Cardiac fibroblast (primary cell): ENCODE measurements at regions not wholly inside any gene's neighbourhood (a gene's known extent, or its start where the extent isn't known, plus 50 kb on each side); places are given as distances from the start of the nearest gene placed in this dataset.
A peak's percentile ranks its signal among the peaks of the same experiment; 100 is the strongest.

Source experiments
- DNase-seq, 2 donors: peaks; one replicate each; pipeline versions ENCODE4 v3.0.0 to v3.0.0-alpha.2; 2010; ENCODE audit warnings: low read depth in 2 of 2
- H3K4me3 ChIP-seq, 2 donors: replicated peaks in 1 of 2; 1 replicate in 1 of 2; 2 replicates in 1 of 2; pipeline ENCODE4 v1.5.1; 2011; ENCODE audit warnings: low read depth in 2 of 2, low read length in 2 of 2, mild to moderate bottlenecking in 2 of 2, moderate library complexity in 1 of 2
- TF ChIP-seq, protein P1 (sequence below): IDR thresholded peaks from one replicate; pipeline ENCODE4 v1.5.1; 2011; ENCODE audit warnings: low read depth, mild to moderate bottlenecking, low read length, inconsistent platforms

DNA sequence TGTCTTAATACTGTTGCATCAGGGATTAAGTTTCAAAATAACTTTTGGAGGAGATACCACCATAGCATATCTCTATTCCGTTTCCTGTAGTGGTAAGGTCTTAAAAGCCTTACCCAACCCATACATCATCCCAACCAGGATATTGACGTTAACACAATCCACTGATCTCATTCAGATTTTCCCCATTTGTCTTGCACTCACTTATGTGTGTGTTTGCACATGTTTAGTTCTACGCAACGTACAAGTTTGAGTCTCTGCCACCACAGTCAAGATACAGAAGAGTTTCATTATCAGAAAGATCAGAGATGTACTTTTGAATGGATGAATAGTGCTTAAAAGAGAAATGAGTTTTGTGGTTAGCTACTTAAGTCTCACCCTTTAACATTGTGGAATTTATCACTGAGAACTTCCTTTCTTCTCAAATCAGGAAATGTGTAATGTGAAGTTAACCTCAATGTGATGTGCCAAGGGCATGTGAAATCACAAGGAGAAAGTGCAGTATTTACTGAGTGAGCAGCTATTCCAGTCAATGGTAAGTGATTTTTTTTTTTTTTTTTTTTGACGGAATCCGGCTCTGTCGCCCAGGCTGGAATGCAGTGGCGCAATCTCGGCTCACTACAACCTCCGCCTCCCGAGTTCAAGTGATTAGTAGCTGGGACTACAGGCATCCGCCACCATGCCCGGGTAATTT lies 69.2 kb upstream of the EPHA4 start:
- H3K4me3 ChIP-seq: no peak overlapping the region

DNA sequence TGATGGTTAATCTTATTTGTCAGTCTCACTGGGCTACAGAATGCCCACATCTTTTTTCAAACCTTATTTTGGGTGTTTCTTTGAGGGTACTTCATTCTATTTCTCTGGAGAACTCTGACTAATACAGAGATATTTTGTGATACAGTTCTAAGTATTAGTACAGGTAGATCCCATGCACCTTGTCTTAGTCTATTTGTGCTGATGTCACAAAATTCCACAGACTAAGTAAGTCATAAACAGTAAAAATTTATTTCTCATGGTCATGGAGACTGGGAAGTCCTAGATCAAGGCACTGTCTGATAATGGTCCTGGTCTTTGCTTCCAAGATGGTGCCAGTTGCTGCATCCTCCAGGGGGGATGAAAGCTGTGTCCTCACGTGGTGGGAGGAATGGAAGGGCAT lies 68.6 kb upstream of the EPHA4 start:
- no peak for DNase-seq
- H3K4me3 ChIP-seq: no peak overlapping the region
- TF ChIP-seq, protein P1, sequence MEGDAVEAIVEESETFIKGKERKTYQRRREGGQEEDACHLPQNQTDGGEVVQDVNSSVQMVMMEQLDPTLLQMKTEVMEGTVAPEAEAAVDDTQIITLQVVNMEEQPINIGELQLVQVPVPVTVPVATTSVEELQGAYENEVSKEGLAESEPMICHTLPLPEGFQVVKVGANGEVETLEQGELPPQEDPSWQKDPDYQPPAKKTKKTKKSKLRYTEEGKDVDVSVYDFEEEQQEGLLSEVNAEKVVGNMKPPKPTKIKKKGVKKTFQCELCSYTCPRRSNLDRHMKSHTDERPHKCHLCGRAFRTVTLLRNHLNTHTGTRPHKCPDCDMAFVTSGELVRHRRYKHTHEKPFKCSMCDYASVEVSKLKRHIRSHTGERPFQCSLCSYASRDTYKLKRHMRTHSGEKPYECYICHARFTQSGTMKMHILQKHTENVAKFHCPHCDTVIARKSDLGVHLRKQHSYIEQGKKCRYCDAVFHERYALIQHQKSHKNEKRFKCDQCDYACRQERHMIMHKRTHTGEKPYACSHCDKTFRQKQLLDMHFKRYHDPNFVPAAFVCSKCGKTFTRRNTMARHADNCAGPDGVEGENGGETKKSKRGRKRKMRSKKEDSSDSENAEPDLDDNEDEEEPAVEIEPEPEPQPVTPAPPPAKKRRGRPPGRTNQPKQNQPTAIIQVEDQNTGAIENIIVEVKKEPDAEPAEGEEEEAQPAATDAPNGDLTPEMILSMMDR: no peak

More for the DNA sequence above, 69.2 kb upstream of the EPHA4 start:
- DNase-seq: peak in 1 of 2 donors; percentile 46
- TF ChIP-seq, protein P1: no peak

DNA sequence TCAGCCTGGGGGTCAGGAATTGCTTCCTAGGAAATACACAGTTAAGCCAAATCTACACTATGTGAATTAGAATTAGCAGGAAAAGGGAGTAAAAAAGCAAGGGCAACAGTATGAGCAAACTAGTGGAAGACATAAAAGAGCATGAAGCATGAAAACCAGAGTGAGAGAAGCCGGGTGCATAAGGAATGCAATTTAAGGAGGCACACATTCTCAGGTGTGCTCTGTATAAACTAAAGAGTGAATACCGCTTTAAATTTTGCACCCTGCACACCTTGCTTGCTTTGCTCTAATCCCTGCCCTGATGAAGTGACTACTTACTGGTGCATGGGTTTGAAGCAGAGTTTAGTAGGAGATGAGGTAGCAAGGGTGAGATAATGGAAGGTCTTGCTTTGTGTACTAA lies 65.7 kb upstream of the EPHA4 start:
- no peak overlapping the region for H3K4me3 ChIP-seq
- no peak for DNase-seq
- TF ChIP-seq, protein P1: no peak

DNA sequence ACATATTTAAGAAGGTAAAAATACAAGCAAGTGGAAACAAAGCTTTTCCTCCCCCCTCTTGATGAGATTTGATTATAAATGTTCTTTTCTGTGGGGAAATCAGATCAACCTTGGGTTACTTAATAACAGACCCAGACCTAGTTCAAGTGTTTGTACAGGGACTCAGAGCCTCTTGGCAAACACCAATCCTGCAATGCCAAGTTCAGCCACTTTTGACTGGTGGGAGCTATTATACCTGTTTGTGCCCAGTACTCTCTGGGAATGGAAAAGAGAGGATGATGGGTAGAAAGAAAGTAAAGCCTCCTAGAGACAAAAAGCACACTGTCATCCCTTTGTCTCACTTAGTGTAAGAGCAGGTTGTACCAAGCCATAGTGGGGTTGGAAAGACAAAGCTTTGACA lies 63.8 kb upstream of the EPHA4 start:
- no peak for DNase-seq
- TF ChIP-seq, protein P1: no peak
- no peak overlapping the region for H3K4me3 ChIP-seq

DNA sequence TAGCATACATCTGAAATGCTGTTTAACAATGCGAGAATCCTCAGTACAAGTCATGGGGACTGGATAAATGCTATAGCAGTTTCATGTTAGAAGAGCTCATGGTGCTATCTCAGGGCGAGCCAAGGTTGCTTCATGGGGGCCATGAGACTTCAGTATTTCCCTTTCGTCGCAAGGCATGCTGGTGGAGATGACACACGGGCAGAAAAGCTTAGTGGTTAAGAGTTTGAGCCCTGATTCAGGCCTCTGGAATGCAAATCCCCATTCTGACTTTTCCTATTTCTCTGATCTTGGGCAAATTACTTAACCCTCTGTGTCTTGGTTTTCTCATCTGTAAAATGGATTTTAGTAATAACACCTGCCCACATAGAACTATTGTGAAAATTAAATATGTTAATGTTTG lies 57.4 kb upstream of the EPHA4 start:
- H3K4me3 ChIP-seq: no peak overlapping the region
- TF ChIP-seq, protein P1: no peak
- DNase-seq: peak; percentile 1 to 56

DNA sequence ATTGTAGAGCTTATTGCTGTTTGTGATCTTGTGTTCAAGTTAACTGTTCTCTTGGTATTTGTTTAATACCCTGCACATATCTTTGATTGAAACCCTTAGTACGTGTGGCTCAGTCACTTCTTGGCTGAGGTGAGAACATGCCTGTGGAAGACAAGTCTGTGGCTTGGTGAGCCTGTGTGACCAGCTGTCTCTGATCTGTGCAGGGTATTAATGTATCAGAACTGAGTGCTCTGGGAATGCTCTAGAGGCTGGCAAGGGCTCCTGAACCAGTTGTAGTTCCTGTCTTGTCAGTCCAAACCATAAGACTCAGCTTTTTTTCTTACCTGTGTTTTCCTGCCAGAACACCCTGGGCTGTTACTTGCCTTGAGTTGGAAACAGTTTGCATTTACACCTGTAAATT lies 52.4 kb upstream of the EPHA4 start:
- H3K4me3 ChIP-seq: no peak overlapping the region
- DNase-seq: no peak
- TF ChIP-seq, protein P1: no peak
